A673 (cell line): ENCODE measurements at regions not wholly inside any gene's neighbourhood (a gene's known extent, or its start where the extent isn't known, plus 50 kb on each side); places are given as distances from the start of the nearest gene placed in this dataset.

Experiments
- BruUV-seq: library from RNA; stranded (reverse); fragments of 400-500 nt; replicated peaks from 2 replicates; lab custom pipeline; 2021; lab: Mats Ljungman, UMichigan
- CTCF ChIA-PET: fragments of 300-600 bp; sonication (Branson Sonifier 250); formaldehyde crosslinking; loops from one replicate; lab custom pipeline; 2022; ENCODE audit warnings: antibody characterized with exemption; lab: Charles Lee
- POLR2A ChIA-PET: fragments of 300-600 bp; sonication (Branson Sonifier 250); formaldehyde crosslinking; loops from one replicate; lab custom pipeline; 2022; ENCODE audit warnings: antibody characterized with exemption; ENCODE audit not compliant: low non-redundant PET; lab: Charles Lee
- DNase-seq: peaks from one replicate; pipeline ENCODE4 v3.0.0-alpha.2; 2015; ENCODE audit warnings: low spot score
- H3K27ac ChIP-seq: fragments of 200-600 bp; sonication (generic); 2 replicates; pipeline ENCODE4 v1.5.1; 2016; ENCODE audit warnings: mixed run types, low read depth, mild to moderate bottlenecking, mixed read lengths, antibody characterized with exemption, low read length; ENCODE audit not compliant: poor library complexity, severe bottlenecking
- H3K27me3 ChIP-seq: fragments of 200-600 bp; sonication (generic); replicated peaks from 2 replicates; pipeline ENCODE4 v1.6.1; 2017; ENCODE audit warnings: mixed run types, low read depth, mild to moderate bottlenecking, mixed read lengths, antibody characterized with exemption, low read length; ENCODE audit not compliant: insufficient read depth, poor library complexity
- H3K36me3 ChIP-seq: fragments of 200-600 bp; sonication (generic); 2 replicates; pipeline ENCODE4 v1.6.1; 2016; ENCODE audit warnings: mixed run types, mild to moderate bottlenecking, mixed read lengths, antibody characterized with exemption, low read length; ENCODE audit not compliant: insufficient read depth, poor library complexity, severe bottlenecking
- H3K4me1 ChIP-seq: fragments of 200-600 bp; sonication (generic); 2 replicates; pipeline ENCODE4 v1.6.1; 2017; ENCODE audit warnings: mixed run types, mild to moderate bottlenecking, mixed read lengths, antibody characterized with exemption, low read length; ENCODE audit not compliant: insufficient read depth, poor library complexity, severe bottlenecking
- H3K4me3 ChIP-seq: fragments of 200-600 bp; sonication (generic); 2 replicates; pipeline ENCODE4 v1.5.1; 2016; ENCODE audit warnings: low read depth, mixed run types, mild to moderate bottlenecking, mixed read lengths, low read length; ENCODE audit not compliant: poor library complexity, severe bottlenecking
- H3K9me3 ChIP-seq: fragments of 200-600 bp; sonication (generic); 2 replicates; pipeline ENCODE4 v1.6.1; 2016; ENCODE audit warnings: mixed run types, low read depth, mild to moderate bottlenecking, mixed read lengths, antibody characterized with exemption, low read length; ENCODE audit not compliant: poor library complexity, severe bottlenecking
- EZH2 ChIP-seq: fragments of 200-600 bp; sonication (generic); IDR thresholded peaks from 2 replicates; pipeline ENCODE4 v1.6.1; 2017; ENCODE audit warnings: borderline replicate concordance, low read depth, mild to moderate bottlenecking, mixed read lengths, antibody characterized with exemption, low read length; ENCODE audit not compliant: poor library complexity, severe bottlenecking
- intact Hi-C: fragments of 100-400 bp; cut with micrococcal nuclease; formaldehyde crosslinking; loops from one replicate; pipeline ENCODE4 v1.10.0; 2022; ENCODE audit not compliant: unreplicated experiment
- TF ChIP-seq, protein P1 (sequence below): fragments of 300-800, 200-600 bp; sonication (generic); conservative IDR thresholded peaks from 2 replicates; pipeline ENCODE4 v1.5.1; 2017; ENCODE audit warnings: low read depth, mild to moderate bottlenecking, antibody characterized with exemption, low read length, moderate library complexity, mixed read lengths

- H3K27me3 ChIP-seq = peaks cover 41% of the 10 kb centered on the region
- H3K4me1 ChIP-seq = no peaks in the 10 kb centered on the region
- no peaks in the 10 kb centered on the region for H3K9me3 ChIP-seq
- no peak overlapping the region for H3K27ac ChIP-seq
- intact Hi-C loops = no loop called here
- ChIA-PET POLR2A (no interaction called here), CTCF (no interaction called here)
- no peak overlapping the region for H3K4me3 ChIP-seq
- no TSS peak for BruUV-seq
- no peak for DNase-seq
- H3K36me3 ChIP-seq = no peaks in the 10 kb centered on the region
- TF ChIP-seq, protein P1, sequence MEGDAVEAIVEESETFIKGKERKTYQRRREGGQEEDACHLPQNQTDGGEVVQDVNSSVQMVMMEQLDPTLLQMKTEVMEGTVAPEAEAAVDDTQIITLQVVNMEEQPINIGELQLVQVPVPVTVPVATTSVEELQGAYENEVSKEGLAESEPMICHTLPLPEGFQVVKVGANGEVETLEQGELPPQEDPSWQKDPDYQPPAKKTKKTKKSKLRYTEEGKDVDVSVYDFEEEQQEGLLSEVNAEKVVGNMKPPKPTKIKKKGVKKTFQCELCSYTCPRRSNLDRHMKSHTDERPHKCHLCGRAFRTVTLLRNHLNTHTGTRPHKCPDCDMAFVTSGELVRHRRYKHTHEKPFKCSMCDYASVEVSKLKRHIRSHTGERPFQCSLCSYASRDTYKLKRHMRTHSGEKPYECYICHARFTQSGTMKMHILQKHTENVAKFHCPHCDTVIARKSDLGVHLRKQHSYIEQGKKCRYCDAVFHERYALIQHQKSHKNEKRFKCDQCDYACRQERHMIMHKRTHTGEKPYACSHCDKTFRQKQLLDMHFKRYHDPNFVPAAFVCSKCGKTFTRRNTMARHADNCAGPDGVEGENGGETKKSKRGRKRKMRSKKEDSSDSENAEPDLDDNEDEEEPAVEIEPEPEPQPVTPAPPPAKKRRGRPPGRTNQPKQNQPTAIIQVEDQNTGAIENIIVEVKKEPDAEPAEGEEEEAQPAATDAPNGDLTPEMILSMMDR = no peak
- TF ChIP-seq EZH2 = no peak
Observed at GRCh38 chr12:22994316-22994675, 369.3 kb downstream of the ETNK1 start.

DNA sequence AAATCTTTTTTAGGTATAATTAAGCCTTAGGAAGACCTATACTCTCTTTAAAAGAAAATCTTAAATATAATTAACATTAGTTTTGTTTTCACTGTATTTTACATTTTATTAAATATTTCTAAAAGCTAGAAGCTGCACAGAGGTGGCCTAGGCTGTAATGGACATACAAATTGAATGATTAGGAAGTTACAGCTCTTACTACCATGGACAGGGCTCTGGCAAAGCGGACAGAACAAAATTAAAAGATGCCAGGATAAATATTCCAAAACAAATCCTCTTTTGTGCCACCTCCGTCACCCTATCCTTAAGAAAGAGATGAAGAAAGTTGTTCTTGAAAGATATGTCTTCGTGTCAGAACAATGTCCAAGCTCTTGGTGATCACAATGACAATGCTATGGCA, 376.5 kb downstream of the ETNK1 start:
- Histone ChIP-seq H3K4me3 (no peak overlapping the region), H3K36me3 (no peaks in the 10 kb centered on the region), H3K27ac (no peak overlapping the region), H3K4me1 (no peaks in the 10 kb centered on the region), H3K27me3 (no peaks in the 10 kb centered on the region), H3K9me3 (no peaks in the 10 kb centered on the region)
- DNase-seq = no peak
- intact Hi-C loops = no loop called here
- BruUV-seq = no TSS peak
- CTCF ChIA-PET = no interaction called here
- POLR2A ChIA-PET = no interaction called here
- TF ChIP-seq, protein P1 = no peak
- no peak for TF ChIP-seq EZH2

- CTCF ChIA-PET = no interaction called here
- POLR2A ChIA-PET = no interaction called here
- Histone ChIP-seq H3K27ac (no peak overlapping the region), H3K9me3 (no peaks in the 10 kb centered on the region), H3K27me3 (peaks cover 2% of the 10 kb centered on the region), H3K4me3 (no peak overlapping the region), H3K4me1 (no peaks in the 10 kb centered on the region), H3K36me3 (no peaks in the 10 kb centered on the region)
- intact Hi-C loops = no loop called here
- DNase-seq = no peak
- no peak for TF ChIP-seq EZH2
- TF ChIP-seq, protein P1 = no peak
- BruUV-seq = no TSS peak
Observed at GRCh38 chr12:23002381-23002780, 377.4 kb downstream of the ETNK1 start.
